NCI-H1092 treated with DMSO at 0.1 percent for 48 hours (cell line): ENCODE measurements at regions not wholly inside any gene's neighbourhood (a gene's known extent, or its start where the extent isn't known, plus 50 kb on each side); places are given as distances from the start of the nearest gene placed in this dataset.

ENCODE experiments used
- DNase-seq: peaks from one replicate; lab custom pipeline; 2025; lab: John Stamatoyannopoulos, UW

DNA sequence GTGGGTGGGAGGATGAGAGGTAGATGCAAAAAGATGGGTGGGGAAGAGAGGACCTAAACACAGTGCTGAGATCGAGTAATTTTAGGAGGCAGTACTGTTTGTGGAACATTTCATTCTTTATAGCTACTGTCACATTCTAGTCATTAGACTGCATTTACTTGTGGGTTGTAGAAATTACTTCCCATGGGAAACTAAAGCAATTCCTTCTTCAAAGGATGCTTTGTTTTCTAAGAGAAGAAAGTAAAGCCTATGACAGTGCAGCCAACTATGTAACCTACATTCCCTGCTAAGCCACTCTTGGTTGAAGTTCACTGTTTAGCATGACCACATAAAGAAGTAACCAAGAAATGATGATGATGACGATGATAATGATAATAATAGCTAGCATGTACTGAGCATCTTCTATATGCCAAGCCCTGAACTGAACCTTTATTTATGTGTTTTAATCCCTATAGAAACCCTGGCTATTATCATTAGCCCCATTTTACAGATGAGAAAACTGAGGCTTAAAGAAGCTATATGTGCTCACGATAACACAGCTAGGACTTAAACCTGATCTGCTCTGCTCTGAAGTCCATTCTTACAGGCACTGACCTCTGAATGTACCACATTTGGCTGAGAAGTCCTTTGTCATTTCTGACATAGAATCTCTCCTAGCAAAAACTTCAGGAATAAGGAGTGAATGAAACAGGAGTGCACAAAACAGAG lies 114.5 kb upstream of the KIT start:
- no peak for DNase-seq

DNA sequence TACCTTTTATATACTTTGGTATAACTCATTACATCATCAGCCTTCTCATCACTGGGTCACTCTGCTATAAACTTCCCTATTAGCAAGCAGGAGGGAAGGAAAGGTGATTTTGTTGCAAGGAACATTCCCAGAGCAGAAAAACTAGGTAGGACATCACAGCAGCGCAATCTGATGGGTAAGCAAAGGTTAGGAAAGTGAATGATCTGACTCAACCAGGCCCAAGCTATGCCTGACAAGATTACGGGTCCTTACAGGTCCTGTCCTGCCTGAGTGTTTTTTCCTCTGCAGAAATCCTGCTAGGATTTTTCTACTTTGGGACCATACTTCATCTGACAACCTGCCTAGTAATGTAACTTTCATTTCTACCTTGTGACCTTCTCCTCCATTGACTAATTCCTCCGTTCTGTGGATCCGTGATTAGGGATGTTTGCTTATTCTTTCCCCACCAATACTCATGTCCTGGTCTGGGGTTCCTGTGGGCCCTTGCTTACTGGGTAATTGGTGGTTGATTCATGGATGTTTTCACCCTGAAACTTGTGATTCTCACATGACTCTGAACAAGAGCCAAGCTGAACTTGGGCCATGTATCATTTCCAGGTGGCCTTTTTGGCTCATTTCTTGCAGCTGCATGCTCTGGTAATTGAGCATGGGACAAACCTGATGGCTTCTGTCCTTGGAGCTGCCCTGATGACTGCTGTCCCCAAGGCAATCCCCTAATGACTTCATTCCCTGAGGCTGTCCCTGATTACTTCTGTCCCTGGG lies 111.9 kb upstream of the KIT start:
- DNase-seq, result no peak

DNA sequence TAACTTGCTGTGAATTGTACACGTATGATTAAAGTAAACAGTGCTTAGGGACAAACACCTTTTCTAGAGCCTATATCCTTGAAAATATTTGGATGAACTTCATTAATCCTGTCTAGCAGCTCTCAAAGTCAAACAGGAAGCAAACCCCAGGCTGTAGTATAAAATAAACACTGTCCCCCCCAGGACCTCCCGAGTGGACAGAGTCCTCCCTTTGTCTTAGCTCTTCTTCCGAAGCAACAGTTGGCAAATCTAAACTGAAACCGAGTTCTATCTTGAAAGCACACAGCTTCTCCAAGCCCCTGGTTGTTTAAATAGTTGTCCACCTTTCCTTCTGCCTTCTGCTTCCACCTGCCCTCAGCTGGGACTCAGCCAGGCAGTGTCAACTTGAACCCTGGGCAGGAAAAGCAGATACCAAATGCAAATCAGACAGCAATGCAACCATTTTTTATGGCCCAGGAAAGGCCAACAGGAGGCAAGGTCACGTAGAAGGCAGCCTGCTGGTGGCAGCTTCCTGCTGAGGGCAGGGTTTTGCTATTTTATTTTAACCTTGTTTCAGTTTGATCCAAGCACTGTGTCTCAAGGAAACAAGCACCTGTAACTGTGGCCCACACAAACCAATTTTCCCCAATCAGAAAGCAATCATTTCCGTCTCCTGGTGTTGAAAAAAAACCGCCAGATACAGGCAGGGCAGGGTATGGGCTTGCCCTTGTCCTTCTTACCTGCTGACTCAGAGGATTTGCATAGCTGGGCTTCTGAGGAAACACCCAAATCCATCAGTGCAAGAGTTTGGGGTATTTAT lies 110.3 kb upstream of the KIT start:
- peak; percentile 20 for DNase-seq

DNA sequence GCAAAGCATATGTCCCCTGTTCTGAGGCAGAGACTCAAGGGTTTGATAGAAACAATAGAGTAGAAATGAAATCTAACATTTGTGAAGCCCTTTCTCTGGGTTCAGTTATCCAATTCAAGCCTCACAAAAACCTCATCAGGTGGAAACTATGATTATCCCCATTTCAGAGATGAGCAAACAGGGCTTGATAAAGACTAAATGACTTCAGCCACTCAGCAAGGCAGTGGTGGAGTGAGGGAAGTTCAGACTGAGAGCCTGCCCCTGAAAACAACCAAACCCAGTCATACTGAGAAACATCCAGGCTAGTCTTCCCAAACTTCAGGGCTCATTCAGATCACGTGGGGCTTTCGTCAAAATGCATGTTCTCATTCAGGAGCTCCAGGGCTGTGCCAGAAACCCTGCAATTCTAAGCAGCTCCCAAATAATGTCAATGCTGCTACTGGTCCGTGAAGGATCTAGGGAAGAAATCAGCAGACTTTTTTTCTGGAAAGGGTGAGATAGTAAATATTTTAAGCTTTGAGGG lies 109.6 kb upstream of the KIT start:
- no peak for DNase-seq

DNA sequence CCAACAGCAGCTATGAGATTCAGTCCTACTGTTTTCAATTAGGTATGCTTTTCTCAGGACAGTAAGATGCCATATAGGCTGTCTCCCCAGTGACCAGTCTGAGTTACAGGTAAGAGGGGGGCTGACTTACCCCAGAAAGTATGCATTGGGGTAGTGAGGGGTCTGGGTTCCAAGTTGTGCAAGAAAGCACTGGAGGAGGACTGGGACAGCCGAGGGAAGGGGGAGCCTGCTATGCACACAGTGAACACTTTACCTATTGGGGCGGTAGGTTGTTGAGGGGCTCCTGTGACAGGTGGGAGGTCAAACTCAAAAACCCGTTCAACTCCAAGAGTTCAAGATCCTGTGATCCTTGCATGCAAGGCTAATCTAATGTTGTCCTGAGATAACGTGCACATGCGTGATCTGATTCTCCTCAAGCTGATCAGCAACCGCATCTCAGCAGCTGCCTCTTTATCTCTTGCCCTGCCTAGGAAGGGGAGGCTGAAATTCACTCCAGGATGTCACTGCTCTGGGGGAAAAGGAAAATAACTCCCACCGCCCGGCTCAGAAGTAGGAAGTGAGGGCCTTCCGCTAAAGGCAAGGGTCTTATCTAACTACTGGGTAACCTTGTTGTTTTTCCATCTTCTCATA lies 108.8 kb upstream of the KIT start:
- no peak for DNase-seq

DNA sequence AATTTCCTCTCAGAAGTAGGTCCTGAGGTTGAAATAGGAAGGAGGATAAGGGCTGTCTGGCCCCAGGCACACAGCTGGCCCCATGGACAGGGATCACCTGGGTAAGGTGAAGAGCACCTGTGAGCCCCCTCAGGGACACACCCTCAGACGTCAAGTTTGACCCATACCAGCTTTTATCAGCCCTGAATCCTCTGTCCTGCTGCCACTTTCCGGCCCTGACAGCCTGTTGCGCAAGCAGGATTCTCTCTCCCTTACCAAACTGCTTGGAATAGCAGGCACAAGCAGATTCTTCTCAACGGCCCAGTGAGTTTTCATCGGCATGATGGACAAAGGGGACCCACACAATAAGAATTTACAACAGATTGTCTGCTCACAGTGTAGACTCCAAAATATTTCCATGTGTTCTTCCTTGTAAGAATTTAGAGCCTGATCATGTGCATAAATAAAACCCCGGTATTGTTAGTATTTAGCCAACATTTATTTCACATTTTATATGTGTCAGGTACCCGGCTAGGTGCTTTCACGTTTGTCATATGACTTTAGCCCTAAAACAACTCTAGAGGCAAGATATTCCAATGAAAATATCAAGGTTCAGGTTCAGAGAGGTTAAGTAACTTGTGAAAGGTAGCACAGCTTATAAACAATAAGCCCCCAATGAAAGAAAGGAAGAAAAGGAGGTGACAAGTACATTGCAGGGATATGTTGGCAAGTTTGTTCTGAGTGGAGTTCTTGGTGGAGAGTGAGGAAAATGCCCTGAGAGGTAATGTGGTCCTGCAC lies 107.2 kb upstream of the KIT start:
- DNase-seq, result no peak

DNA sequence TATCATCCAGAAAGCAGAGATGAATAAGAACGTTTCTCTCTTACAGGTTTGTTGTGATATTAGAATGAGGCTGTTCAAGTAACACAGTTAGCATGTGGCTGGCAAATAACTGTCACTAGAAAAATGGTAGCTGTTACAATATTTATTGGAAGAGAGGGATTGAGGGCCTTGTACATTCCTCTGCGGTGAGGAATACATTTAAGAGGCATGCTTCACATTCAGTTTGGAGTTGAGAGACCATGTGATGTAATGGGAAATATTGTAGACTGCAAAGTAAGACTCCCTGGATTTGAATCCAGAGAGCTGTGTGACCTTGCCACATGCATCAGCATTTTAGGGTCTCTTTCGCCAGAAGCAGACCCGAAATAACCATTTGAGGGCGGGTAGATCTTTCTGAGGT lies 104.8 kb upstream of the KIT start:
- no peak for DNase-seq

DNA sequence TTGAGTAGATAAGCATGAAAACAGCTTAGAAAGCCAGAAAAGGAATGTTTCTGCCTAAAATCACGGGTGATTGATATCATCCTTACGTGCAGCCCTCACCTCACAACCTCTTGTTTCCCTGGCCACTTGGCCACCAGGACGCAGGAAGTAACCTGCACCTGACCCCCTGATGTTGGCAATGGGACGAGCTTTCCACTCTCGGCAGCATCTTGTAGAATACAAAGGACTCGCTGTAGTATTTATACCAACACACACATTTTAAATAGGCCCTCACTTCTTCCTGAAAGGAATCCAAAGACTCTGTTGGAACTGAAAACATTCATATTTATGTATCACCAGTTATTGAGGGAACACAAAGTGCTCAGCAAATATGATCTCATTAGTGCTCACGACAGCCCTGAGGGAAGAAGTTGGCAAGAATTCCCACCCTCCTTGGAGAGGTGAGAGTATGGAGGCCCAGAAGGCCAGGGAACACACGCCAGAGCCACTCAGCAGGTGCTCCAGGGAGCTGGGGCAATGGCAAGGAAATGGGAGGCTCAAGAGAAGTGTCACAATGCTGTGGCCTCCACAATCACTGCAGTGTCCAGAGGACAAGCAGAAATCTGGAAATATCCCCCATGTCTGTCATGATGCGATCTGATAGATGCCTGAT lies 103.3 kb upstream of the KIT start:
- no peak for DNase-seq

DNA sequence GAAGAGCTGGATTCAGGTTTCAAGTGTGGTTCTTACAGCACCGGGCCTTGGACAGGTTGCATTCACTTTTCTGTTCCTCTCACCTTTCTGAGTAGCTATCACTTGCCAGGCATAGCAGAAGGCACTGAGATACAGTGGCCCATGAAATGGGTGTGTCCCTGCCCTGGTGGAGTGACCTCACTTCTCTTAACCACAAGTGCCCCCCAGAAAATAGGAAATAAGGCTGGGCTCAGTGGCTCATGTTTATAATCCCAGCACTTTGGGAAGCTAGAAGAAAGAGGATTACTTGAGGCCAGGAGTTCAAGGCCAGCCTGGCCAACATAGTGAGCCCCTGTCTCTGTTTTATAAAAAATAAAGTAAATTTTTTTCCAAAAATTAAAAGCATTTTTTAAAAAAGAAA lies 101.7 kb upstream of the KIT start:
- no peak for DNase-seq

DNA sequence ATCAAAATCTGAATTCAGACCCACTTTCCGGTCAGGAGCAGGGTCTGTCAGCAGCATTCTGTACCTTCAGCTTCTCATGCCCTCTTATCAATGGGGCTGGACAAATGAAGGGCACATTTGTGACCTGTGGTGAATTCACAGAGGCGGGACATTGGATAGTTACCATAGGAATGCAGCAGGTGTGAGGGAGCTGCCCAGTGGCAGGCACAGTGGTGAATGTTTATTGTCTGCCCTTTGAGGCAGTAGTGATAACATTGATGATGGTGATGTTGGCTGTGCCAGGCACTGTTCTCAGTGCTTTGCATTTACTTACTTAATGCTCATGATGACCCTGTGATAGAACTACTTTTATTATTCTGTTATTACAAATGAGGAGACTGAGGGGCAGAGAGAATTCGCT lies 101.2 kb upstream of the KIT start:
- DNase-seq, result no peak

DNA sequence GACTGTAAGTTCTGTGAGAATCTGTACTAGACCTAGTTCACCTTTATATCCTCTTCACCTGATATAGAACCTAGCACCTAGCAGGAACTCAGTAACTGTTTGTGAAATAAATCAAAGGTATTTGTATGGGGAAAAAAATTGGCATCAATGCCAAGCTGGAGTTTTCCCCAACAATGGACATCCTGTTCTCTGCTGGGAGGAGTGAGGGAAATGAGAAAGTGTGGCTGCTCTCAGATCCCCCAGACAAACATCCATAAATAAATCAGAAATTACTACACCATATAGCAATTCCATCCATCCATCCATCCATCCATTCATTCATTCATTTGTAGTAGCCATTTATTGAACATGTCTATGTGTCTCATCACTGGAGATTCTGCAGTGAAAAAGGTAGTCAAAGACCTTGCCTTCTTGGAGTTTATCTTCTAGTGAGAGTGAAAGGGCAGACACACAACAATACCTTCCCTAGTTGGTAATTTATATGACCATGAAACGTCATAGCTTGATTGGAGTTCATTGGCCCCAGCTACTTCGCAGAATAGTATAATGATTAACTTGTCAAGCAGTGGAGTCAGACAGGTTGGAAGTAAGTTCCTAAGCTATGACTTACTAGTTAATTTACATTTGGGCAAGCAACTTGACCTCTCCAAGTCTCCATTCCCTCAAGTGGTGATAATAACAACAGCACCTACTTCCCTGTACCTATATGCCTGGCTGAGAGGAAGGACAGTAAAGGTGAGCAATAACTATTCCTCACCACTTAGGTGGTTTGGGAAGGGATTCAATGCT lies 98.7 kb upstream of the KIT start:
- no peak for DNase-seq

DNA sequence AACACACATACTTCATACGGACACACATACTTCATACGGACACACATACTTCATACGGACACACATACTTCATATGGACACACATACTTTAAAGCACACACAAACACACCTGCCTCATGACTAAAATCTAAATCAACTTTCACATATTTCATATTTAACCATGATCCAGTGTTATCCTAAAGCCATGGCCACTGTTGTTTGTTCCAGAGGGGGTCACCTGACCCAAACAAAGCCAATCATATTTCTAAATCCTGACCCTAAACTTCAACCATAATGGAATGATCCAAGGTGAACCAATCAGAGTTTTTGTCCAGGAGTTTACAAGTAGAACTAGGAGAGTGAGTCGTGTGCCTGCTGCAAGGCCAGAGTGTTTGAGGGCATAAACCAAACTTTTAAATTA lies 97.2 kb upstream of the KIT start:
- no peak for DNase-seq

DNA sequence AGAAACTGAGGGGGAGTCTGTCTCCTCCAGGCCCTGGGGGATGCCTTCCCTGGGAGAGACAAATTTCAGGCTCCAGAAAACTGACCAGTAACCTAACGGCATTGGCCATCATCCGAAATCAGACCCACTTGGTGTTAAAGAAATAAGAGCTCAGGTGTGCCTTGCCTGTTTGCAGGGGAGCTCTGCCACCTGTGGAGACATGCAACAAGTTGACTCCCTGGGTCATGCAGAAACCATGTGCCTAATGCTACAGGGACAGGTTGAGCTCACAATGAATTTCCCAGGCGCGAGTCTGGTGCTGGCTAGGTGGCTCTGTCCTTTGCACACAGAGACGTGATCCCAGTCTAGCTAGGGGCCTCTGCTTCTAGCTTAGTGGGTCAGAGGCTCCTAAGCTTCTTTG lies 95.8 kb upstream of the KIT start:
- no peak for DNase-seq

DNA sequence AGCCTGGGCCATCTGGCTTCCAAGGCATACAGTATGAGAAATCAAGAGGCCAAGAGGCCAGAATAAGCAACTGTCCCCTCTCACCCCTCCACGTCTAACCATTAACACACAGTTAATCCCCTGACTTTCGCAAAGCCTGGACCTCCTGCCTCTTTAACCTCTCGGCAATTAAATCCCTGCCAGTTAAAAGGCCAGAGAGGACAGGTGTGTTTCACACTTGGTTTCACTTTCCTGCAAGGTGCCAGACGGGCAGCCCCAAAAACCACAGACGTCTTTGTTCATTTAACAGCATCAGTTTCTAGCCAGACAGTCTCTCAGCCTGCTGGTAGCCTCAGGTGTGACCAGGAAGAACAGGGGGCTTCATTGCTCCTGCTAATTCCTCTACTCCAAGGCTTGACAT lies 91.1 kb upstream of the KIT start:
- DNase-seq, result no peak

DNA sequence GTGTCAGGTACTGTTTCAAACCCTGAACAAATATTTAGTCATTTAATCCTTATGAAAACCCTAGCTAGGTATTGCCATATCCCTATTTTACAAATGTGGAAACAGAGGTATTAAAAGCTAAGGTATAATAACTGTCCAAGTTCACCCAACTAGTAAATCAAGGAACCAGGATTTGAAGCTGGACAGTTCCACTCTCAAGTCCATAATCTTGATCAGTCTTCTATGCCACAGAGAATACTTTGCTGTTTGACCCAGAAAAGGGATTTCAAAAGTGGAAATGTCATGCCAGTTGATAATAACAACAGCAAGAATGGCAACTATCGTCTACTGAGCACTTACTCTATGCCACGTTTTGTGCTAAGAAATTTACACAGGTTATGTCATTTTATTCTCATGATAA lies 90.4 kb upstream of the KIT start:
- DNase-seq, result no peak

DNA sequence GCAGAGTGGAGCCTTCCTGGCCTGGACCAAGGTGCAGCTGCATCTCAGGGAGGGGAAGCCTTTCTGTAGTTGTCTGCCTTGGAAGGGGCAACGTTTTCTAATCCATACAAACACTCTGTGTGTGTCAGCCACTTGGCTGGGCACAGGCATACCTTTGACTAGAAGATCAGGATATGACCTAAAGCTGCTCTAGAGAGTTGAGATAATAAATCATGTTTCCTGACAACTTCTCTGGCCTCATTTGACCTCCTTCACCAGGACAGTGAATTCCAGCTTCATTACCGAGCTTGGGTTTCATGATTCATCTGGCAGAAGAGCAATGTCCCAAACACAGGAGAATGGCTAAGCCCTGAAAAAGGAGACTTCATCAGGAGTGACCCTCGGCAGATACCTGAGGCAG lies 89.6 kb upstream of the KIT start:
- DNase-seq, result no peak

DNA sequence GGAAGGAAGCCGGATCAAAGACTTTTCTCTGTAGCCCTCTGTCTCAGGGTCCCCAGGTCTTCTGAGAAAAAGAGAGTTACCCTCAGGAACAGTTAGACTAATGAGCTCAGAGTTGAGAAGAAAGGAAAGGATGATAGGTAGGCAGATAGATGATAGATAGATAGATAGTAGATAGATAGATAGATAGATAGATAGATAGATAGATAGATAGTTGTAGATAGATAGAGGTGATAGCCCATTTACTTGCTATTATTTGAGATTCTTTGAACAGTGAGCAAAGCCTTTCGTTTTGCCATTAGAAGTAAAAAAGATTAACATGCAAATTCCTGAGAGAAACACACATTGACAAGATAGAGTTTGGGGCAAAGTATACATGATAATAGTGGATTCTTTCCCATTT lies 86.9 kb upstream of the KIT start:
- no peak for DNase-seq

DNA sequence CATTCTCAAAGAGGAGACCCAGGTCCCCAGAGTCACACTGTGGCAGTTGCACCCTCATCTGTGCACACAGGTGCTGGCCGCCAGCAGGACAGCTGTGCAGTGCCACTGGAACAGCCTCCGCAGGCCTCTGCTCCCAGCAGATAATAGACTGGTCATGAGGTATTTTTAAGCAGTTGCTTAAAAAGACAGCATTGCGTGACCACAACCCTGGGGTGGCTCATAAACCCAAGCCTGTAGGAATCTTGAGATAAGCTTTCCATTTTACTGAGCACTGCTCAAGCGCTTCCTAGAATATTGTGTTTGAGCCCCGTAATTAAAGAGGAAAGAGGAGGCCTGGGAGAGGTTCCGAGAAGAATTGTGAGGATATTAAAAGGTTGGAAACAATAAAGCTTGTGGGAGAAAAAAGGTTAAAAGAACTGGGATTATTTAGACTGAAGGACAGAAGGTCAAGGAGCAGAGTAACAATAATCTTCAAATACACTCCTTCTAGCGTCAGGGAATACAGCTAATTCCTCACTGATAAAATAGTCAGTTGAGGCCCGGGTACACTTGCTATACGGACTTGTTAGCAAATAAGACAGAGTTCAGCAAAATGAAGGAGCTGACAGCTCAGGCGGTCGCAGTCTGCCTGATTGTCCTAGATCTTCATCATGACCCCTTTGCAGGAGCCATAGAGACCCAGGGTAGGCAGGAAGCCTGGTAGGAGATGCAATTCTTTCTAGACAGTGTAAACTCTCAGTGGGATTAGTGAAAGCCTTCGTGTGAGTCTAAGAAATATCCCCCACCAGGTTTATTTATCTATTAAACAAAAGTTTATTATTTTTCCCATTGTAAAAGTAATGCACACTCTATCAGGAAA lies 86.2 kb upstream of the KIT start:
- no peak for DNase-seq

DNA sequence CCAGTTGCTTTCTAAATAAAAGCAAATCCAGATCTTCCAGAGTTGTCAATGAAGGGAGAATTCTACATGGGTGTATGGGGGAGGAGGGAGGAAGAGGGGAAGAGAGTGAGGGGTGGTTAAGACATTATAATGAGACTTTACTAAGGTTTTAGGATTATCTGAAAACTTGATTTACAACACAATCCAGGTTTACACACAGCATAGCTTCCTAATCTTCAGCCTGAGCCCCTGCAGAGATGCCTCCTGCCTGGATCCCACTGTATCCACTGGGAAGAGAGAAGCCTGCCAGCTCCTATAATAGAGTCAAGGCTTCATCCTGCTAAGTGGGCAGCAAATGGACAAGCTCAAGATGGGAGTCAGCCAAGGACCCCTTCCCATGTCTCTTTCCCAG lies 85.6 kb upstream of the KIT start:
- no peak for DNase-seq
